ENCODE measurements at regions not wholly inside any gene's neighbourhood (a gene's known extent, or its start where the extent isn't known, plus 50 kb on each side); places are given as distances from the start of the nearest gene placed in this dataset.

GRCh38 chr20:40390654-40391053 is 298.4 kb downstream of the MAFB start:
- no peak for DNase-seq (ENCODE audit: low read depth)

GRCh38 chr20:40370800-40371199 is 318.2 kb downstream of the MAFB start:
- DNase-seq (ENCODE audit: low read depth): no peak

- no peak for DNase-seq (ENCODE audit: low read depth)
Measured at GRCh38 chr20:40368876-40369275, 320.2 kb downstream of the MAFB start.

- DNase-seq (ENCODE audit: low read depth): no peak
Measured at GRCh38 chr20:40361916-40362315, 327.1 kb downstream of the MAFB start.

- DNase-seq (ENCODE audit: low read depth): no peak
Measured at GRCh38 chr20:40359131-40359912, 329.7 kb downstream of the MAFB start.

- no peak for DNase-seq (ENCODE audit: low read depth)
Measured at GRCh38 chr20:40354880-40355279, 334.2 kb downstream of the MAFB start.

GRCh38 chr20:40343390-40343789 is 345.6 kb downstream of the MAFB start:
- no peak for DNase-seq (ENCODE audit: low read depth)

GRCh38 chr20:40341561-40341960 is 347.5 kb downstream of the MAFB start:
- DNase-seq (ENCODE audit: low read depth): no peak

- no peak for DNase-seq (ENCODE audit: low read depth)
Measured at GRCh38 chr20:40339661-40340449, 349.2 kb downstream of the MAFB start.

- DNase-seq (ENCODE audit: low read depth): no peak
Measured at GRCh38 chr20:40336533-40336932, 352.5 kb downstream of the MAFB start.

- no peak for DNase-seq (ENCODE audit: low read depth)
Measured at GRCh38 chr20:40335901-40336351, 353.1 kb downstream of the MAFB start.

- DNase-seq (ENCODE audit: low read depth): no peak
Measured at GRCh38 chr20:40335437-40335836, 353.6 kb downstream of the MAFB start.

GRCh38 chr20:40333591-40333990 is 355.4 kb downstream of the MAFB start:
- DNase-seq (ENCODE audit: low read depth): no peak

- DNase-seq (ENCODE audit: low read depth): no peak
Measured at GRCh38 chr20:40331807-40332560, 357.1 kb downstream of the MAFB start.

GRCh38 chr20:40331249-40331648 is 357.8 kb downstream of the MAFB start:
- no peak for DNase-seq (ENCODE audit: low read depth)

GRCh38 chr20:40329321-40329720 is 359.7 kb downstream of the MAFB start:
- no peak for DNase-seq (ENCODE audit: low read depth)

GRCh38 chr20:40326784-40327183 is 362.3 kb downstream of the MAFB start:
- DNase-seq (ENCODE audit: low read depth): no peak

- no peak for DNase-seq (ENCODE audit: low read depth)
Measured at GRCh38 chr20:40325006-40325568, 363.9 kb downstream of the MAFB start.

- no peak for DNase-seq (ENCODE audit: low read depth)
Measured at GRCh38 chr20:40323361-40323794, 365.7 kb downstream of the MAFB start.

- DNase-seq (ENCODE audit: low read depth): no peak
Measured at GRCh38 chr20:40322941-40323340, 366.1 kb downstream of the MAFB start.

- DNase-seq (ENCODE audit: low read depth): no peak
Measured at GRCh38 chr20:40320517-40321011, 368.5 kb downstream of the MAFB start.

All from activated T-helper 1 cell treated with Interleukin-2 at 50 U/mL for 16 hours (primary cell).